ENCODE measurements at regions not wholly inside any gene's neighbourhood (a gene's known extent, or its start where the extent isn't known, plus 50 kb on each side); places are given as distances from the start of the nearest gene placed in this dataset.

GRCh38 chr17:53950858-53951250 lies 128.1 kb downstream of the KIF2B start:
- no peak overlapping the region for H2AFZ ChIP-seq (ENCODE audit: low read depth, low read length)
- no peaks in the 10 kb centered on the region for H3K27me3 ChIP-seq (ENCODE audit: insufficient read depth, low read depth, low read length)
- no peak overlapping the region for H3K4me3 ChIP-seq (ENCODE audit: low read length)
- H3K9me3 ChIP-seq (ENCODE audit: low read length) = peaks cover 6% of the 10 kb centered on the region
- no peak overlapping the region for H3K27ac ChIP-seq (ENCODE audit: low read length)
- no peak overlapping the region for H3K4me2 ChIP-seq (ENCODE audit: low read length)
- no peaks in the 10 kb centered on the region for H4K20me1 ChIP-seq (ENCODE audit: insufficient read depth)
- no peaks in the 10 kb centered on the region for H3K36me3 ChIP-seq (ENCODE audit: insufficient read depth, low read length)
- TF ChIP-seq TAF1 (IDR thresholded peaks at IDR 0.05; ENCODE audit: low read depth) (no peak), MXI1 (conservative IDR thresholded peaks at IDR 0.05; ENCODE audit: poor library complexity, severe bottlenecking) (no peak), RAD21 (conservative IDR thresholded peaks at IDR 0.05) (no peak), CTCF (IDR thresholded peaks at IDR 0.05; ENCODE audit: poor library complexity, severe bottlenecking) (no peak), POLR2AphosphoS5 (IDR thresholded peaks at IDR 0.05) (no peak), SMC3 (conservative IDR thresholded peaks at IDR 0.05; ENCODE audit: poor library complexity) (no peak), EP300 (conservative IDR thresholded peaks at IDR 0.05; ENCODE audit: poor library complexity, severe bottlenecking) (no peak), EZH2 (IDR thresholded peaks at IDR 0.05; ENCODE audit: borderline replicate concordance, insufficient read depth, low read length, poor library complexity, severe bottlenecking) (no peak)
- H3K9me2 ChIP-seq (ENCODE audit: insufficient read depth, low read length) = no peaks in the 10 kb centered on the region
- H3K79me2 ChIP-seq (replicated peaks; ENCODE audit: insufficient read depth, low read length) = no peaks in the 10 kb centered on the region
- no peaks in the 10 kb centered on the region for H3F3A ChIP-seq (ENCODE audit: insufficient read depth, low read length, poor library complexity, severe bottlenecking)
- no peak overlapping the region for H3K9ac ChIP-seq (ENCODE audit: low read length)

- Histone ChIP-seq H3K9me3 (ENCODE audit: low read length) (no peaks in the 10 kb centered on the region), H3K9me2 (ENCODE audit: insufficient read depth, low read length) (no peaks in the 10 kb centered on the region), H3K27ac (ENCODE audit: low read length) (no peak overlapping the region), H3K4me3 (ENCODE audit: low read length) (no peak overlapping the region), H4K20me1 (ENCODE audit: insufficient read depth) (no peaks in the 10 kb centered on the region), H3F3A (ENCODE audit: insufficient read depth, low read length, poor library complexity, severe bottlenecking) (no peaks in the 10 kb centered on the region), H3K27me3 (ENCODE audit: insufficient read depth, low read depth, low read length) (no peaks in the 10 kb centered on the region), H3K79me2 (replicated peaks; ENCODE audit: insufficient read depth, low read length) (no peaks in the 10 kb centered on the region), H3K9ac (ENCODE audit: low read length) (no peak overlapping the region), H2AFZ (ENCODE audit: low read depth, low read length) (no peak overlapping the region), H3K36me3 (ENCODE audit: insufficient read depth, low read length) (no peaks in the 10 kb centered on the region), H3K4me2 (ENCODE audit: low read length) (no peak overlapping the region)
- TF ChIP-seq TAF1 (IDR thresholded peaks at IDR 0.05; ENCODE audit: low read depth) = no peak
- TF ChIP-seq REST (IDR thresholded peaks at IDR 0.05; ENCODE audit: borderline replicate concordance) = no peak
- TF ChIP-seq EZH2 (IDR thresholded peaks at IDR 0.05; ENCODE audit: borderline replicate concordance, insufficient read depth, low read length, poor library complexity, severe bottlenecking) = no peak
- TF ChIP-seq POLR2AphosphoS5 (IDR thresholded peaks at IDR 0.05) = no peak
- TF ChIP-seq RAD21 (conservative IDR thresholded peaks at IDR 0.05) = no peak
- TF ChIP-seq CTCF (IDR thresholded peaks at IDR 0.05; ENCODE audit: poor library complexity, severe bottlenecking) = no peak
- no peak for TF ChIP-seq MXI1 (conservative IDR thresholded peaks at IDR 0.05; ENCODE audit: poor library complexity, severe bottlenecking)
- no peak for TF ChIP-seq EP300 (conservative IDR thresholded peaks at IDR 0.05; ENCODE audit: poor library complexity, severe bottlenecking)
- no peak for TF ChIP-seq SMC3 (conservative IDR thresholded peaks at IDR 0.05; ENCODE audit: poor library complexity)
These were observed 148.6 kb downstream of the KIF2B start for GRCh38 chr17:53971361-53971760.
